ENCODE measurements at regions not wholly inside any gene's neighbourhood (a gene's known extent, or its start where the extent isn't known, plus 50 kb on each side); places are given as distances from the start of the nearest gene placed in this dataset.

DNA sequence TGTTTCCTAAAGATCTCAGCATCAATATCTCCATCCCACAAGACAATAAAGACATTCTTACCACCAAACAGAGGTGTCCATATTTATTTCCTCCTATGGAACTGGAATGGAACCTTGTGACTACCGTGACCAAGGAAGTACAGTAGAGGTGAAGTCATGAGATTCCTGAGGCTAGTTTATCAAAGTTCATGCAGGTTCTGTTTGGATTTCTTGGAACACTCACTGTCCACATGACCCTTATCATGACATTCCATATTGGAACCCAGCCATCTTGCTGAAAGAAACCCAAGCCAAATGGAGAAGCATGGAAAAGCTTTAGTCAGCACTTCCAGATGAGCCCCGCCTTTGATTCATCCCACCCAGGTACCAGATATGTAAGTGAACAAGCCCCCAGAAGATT, 516.0 kb upstream of the POU3F3 start:
- H3K18ac ChIP-seq (ENCODE audit: insufficient read length, low read depth, low read length), result no peak overlapping the region
- no peaks in the 10 kb centered on the region for H3K27me3 ChIP-seq (ENCODE audit: insufficient read depth, low read length)
- no peak overlapping the region for H2BK5ac ChIP-seq (ENCODE audit: insufficient read length, low read length)
- no peak overlapping the region for H4K91ac ChIP-seq (ENCODE audit: insufficient read length, low read depth, low read length)
- no peaks in the 10 kb centered on the region for H3K79me1 ChIP-seq (ENCODE audit: insufficient read depth, low read depth, low read length, poor library complexity, severe bottlenecking)
- no CpG with 5 or more reads among the region's 2 CpGs for WGBS (ENCODE audit: extremely low coverage, insufficient read length, low lambda C conversion rate)
- no peak overlapping the region for H3K14ac ChIP-seq (ENCODE audit: insufficient read depth, low read length)
- H3K4me1 Mint-ChIP-seq, result peaks cover 4 to 15% of the 10 kb centered on the region in 2 experiments
- no peaks in the 10 kb centered on the region for H3K23me2 ChIP-seq (ENCODE audit: insufficient read length, low read depth, low read length, poor library complexity, severe bottlenecking)
- H2AK5ac ChIP-seq (ENCODE audit: insufficient read length, low read length), result no peak overlapping the region
- H2BK12ac ChIP-seq (ENCODE audit: insufficient read length, low read depth, low read length), result no peak overlapping the region
- H3K4me1 ChIP-seq (ENCODE audit: insufficient read depth, low read length), result no peaks in the 10 kb centered on the region
- H3K23ac ChIP-seq (ENCODE audit: insufficient read length, low read depth, low read length), result no peak overlapping the region
- TF ChIP-seq, protein P1, sequence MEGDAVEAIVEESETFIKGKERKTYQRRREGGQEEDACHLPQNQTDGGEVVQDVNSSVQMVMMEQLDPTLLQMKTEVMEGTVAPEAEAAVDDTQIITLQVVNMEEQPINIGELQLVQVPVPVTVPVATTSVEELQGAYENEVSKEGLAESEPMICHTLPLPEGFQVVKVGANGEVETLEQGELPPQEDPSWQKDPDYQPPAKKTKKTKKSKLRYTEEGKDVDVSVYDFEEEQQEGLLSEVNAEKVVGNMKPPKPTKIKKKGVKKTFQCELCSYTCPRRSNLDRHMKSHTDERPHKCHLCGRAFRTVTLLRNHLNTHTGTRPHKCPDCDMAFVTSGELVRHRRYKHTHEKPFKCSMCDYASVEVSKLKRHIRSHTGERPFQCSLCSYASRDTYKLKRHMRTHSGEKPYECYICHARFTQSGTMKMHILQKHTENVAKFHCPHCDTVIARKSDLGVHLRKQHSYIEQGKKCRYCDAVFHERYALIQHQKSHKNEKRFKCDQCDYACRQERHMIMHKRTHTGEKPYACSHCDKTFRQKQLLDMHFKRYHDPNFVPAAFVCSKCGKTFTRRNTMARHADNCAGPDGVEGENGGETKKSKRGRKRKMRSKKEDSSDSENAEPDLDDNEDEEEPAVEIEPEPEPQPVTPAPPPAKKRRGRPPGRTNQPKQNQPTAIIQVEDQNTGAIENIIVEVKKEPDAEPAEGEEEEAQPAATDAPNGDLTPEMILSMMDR (conservative IDR thresholded peaks at IDR 0.05), result no peak
- H3T11ph ChIP-seq (ENCODE audit: low read length), result no peak overlapping the region
- no peak overlapping the region for H4K5ac ChIP-seq (ENCODE audit: insufficient read length, low read depth, low read length)
- H2BK20ac ChIP-seq (ENCODE audit: low read depth, low read length, poor library complexity, severe bottlenecking), result no peak overlapping the region
- H3K56ac ChIP-seq (ENCODE audit: insufficient read length, low read depth, low read length), result no peak overlapping the region
- no peak overlapping the region for H2BK120ac ChIP-seq (ENCODE audit: low read depth, low read length, poor library complexity, severe bottlenecking)
- H3K36me3 Mint-ChIP-seq (ENCODE audit: insufficient read depth in 1 of 3, low read depth in 3 of 3), result peaks cover 0 to 4% (median 0%) of the 10 kb centered on the region in 3 experiments; a peak in 1 of 7 replicates
- H3K9ac ChIP-seq (ENCODE audit: extremely low read depth, insufficient read length, low read length), result no peak overlapping the region
- H3K27ac ChIP-seq (ENCODE audit: insufficient read length, low read depth, low read length), result no peak overlapping the region
- H3K4ac ChIP-seq (ENCODE audit: low read depth, low read length), result no peak overlapping the region
- peaks cover 3% of the 10 kb centered on the region in 2 experiments; a peak in 1 of 5 replicates for H3K9me3 Mint-ChIP-seq
- H3K4me2 ChIP-seq (ENCODE audit: insufficient read depth, insufficient read length, low read length), result no peak overlapping the region
- no peaks in the 10 kb centered on the region for H3K79me2 ChIP-seq (ENCODE audit: insufficient read depth, low read length)
- H2AFZ ChIP-seq (ENCODE audit: low read length), result no peak overlapping the region
- H2BK15ac ChIP-seq (ENCODE audit: low read depth, low read length), result no peak overlapping the region
- H4K20me1 ChIP-seq (ENCODE audit: control insufficient read depth, insufficient read depth, insufficient read length), result no peaks in the 10 kb centered on the region
- H3K9me3 ChIP-seq (ENCODE audit: control insufficient read depth, low read depth, low read length), result no peaks in the 10 kb centered on the region
- no peak overlapping the region for H4K8ac ChIP-seq (replicated peaks; ENCODE audit: insufficient read length, low read depth, low read length)
- no peaks in the 10 kb centered on the region for H3K27me3 Mint-ChIP-seq (ENCODE audit: low read depth)
- H3K4me3 Mint-ChIP-seq, result no peak overlapping the region
- H3K27ac Mint-ChIP-seq, result no peak overlapping the region
- no peak for DNase-seq

Data from H9 (cell line).